GM21390 (cell line): ENCODE measurements at regions not wholly inside any gene's neighbourhood (a gene's known extent, or its start where the extent isn't known, plus 50 kb on each side); places are given as distances from the start of the nearest gene placed in this dataset.
"Not testable (repeated sequence)": the region's sequence is repeated elsewhere in the genome, so short reads cannot be mapped to it uniquely, and the experiment has no call there.

Source experiments
- ATAC-seq: cut with Tn5 transposase; IDR thresholded peaks from one replicate; pipeline ENCODE4 v1.9.1; 2021; ENCODE audit not compliant: unreplicated experiment

DNA sequence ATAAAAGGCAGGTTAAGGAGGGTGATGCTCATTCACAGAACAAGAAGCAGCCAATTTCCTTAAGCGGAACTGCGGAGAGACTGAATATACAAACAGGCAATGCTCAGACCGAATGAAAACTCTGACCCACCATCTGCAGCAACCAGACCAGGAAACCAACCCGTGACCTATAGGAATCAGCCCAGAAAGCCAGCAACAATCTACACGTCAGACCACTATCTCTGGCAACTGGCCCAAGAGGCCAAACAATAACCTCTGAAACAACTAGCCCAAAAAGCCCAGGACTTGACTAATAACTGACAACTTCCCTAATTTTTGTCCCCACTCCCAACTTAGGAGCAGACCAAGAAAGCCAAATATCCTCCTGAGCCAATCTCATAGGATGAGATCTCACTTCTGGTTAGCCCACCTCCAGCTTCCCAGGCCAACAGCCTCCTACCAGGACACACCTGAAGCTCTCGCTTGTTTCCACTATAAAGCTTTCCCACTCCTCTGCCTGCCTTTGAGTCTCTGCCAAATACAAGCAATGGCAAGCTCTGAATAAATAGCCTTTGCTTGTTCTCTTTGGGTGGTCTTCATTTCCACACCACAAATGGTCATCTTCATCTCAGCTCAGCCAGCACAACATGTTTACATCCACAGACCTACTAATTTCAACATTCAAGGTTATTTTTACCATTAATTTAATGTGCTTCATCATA, 168.5 kb downstream of the HSD17B3 start:
- no peak for ATAC-seq

- no peak for ATAC-seq
These were observed 170.2 kb downstream of the HSD17B3 start for GRCh38 chr9:96131825-96132224.

GRCh38 chr9:96130970-96131369, 171.0 kb downstream of the HSD17B3 start:
- no peak for ATAC-seq

- no peak for ATAC-seq
These were observed 172.2 kb downstream of the HSD17B3 start for GRCh38 chr9:96129747-96130146.

DNA sequence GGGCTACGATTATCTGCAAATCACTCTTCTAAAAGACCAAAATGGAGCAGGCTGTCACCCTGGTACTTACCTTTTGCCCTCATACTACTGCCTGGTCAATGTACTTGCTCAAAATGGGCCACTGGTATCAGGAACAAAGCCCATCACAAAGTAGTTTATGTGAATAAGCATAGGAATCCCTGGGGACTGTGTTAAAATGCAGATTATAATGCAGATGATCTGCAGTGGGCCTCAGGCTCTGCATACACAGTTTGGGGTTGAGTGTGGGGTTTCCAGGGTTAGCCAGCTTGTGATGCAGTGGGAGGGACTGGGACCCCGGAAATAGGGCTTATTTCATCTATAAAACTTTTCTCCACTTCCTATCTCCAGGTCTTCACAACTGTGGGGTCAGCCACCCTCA, 173.1 kb downstream of the HSD17B3 start:
- ATAC-seq: no peak

DNA sequence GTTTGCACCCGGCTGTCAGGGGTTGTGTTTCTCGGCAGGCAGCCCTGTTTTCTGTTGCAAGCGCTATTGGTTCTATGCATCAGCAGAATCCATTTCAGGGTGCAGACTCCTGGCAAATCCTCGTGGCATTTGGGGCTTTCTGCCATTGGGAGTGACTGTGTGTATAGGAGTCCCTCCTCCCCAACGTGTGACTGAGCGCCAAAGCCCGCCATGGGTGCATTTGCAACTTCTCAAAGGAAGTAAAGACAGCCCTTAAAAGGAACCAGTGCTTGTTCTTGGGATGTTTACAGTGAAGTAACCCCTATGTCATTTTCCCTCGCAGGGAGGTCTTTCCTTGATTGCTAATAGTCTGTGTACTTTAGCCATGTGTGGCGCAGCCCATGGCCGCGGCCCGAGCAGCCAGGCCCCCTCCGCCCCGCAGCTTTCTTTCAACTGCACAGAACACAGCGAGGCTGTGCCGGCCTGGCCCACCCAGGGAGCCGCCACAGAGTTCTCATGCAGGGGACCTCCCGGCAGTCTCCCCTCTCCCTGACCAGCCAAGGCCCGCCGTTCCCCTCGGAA, 175.6 kb downstream of the HSD17B3 start:
- ATAC-seq: no peak

DNA sequence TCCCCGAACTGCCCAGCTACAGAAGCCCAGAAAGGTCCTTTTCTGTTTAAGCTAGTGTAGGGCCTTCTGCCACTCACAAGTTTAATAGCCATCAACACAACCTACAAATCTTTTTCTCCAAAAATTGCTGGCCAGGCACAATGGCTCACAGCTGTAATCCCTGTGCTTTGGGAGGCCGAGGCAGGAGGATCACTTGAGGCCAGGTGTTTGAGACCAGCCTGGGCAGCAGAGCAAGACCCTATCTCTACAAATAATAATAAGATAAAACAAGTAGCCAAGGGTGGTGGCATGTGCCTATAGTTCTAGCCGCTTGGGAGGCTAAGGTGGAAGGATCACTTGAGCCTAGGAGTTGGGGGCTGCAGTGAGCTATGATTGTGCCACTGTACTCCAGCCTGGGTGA, 176.4 kb downstream of the HSD17B3 start:
- ATAC-seq: no peak

DNA sequence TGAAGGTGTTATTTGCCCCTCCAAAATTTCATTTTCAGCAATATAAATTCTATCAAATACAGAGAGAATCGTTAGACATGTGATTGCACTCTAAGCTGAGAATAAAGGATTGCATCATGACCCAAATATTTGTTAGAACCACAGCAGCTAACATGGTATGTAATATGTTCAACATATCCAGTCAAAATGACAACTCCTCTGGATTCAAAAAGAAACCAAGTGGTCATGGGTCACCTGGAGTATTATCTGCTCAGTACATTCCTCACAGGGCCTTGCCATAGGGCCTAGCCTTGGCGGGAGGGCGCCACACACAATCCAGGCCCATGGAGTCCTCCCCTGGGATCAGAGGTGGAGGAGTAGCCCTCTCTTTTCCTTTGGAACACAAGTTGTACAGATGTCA, 179.2 kb downstream of the HSD17B3 start:
- ATAC-seq: no peak

GRCh38 chr9:96122282-96122681, 179.7 kb downstream of the HSD17B3 start:
- no peak for ATAC-seq

- no peak for ATAC-seq
These were observed 180.8 kb downstream of the HSD17B3 start for GRCh38 chr9:96121136-96121535.

DNA sequence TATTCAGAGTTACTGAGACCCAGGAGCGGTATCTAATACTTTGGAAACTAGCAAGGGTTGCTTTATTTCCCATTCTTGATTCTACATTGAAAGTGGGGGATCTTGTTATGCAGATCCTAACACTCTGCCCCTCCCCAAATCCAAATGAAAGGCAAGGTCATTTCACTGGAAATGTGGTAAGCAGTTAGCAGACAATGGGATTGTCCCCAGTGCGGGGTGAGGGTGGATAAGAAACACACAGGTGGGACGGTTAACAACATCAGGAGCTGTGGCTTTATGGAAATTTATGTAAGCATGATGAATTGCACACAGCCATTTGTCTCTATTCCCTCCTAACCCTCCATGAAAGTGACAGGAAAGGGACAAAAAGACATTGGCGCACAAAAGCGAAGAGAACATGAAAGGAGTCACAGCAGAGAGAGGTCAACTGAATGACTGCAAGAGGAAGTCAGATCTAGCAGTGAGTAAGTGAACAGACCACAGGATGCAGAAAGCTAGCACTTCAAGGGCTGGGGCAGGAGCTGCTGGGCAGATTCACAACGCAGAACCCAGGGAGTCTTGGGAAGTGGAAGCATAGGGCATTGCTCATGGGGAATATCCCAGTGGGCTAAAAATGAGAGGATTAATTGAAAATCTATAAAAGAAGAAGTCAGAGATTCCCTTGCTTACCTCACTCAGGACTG, 184.4 kb downstream of the HSD17B3 start:
- ATAC-seq: no peak

DNA sequence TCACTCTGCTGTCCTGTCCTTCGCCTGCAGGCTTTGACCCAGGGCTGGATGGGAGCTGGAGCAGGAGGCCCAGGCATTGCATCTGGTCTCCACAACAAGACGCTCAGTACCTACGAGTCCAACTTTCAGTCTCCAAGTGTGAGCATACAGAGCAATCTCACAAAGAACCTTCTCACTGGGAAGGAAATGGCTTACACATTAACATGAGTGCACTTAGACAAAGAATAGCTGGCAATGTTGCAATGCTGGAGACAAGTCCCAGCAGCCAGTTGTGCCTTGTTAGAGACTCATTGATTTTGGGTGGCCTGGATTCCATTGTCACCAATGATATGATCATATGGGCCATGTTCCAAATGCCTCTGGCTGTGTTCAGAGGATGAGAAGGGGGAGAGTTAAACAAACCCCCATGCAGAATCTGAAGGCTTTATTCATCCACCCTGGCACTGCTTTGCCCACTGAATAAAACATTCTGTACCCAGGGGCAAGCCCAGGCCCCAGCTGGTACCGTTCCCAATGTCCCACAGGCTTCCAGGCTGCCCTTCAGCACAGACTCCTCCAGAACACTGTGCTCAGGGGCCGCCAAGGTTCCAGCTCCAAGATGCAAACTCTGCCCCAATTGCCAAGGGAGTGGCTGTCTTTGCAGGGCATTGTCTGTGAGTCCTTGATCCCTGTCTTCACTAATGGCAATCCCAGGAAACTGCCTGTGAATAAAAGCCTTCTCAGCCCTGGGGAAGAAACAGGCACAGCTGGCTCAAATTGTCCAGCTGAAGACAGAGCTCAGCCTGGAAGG, 185.5 kb downstream of the HSD17B3 start:
- ATAC-seq: no peak

- ATAC-seq: no peak
These were observed 186.1 kb downstream of the HSD17B3 start for GRCh38 chr9:96115836-96116235.

DNA sequence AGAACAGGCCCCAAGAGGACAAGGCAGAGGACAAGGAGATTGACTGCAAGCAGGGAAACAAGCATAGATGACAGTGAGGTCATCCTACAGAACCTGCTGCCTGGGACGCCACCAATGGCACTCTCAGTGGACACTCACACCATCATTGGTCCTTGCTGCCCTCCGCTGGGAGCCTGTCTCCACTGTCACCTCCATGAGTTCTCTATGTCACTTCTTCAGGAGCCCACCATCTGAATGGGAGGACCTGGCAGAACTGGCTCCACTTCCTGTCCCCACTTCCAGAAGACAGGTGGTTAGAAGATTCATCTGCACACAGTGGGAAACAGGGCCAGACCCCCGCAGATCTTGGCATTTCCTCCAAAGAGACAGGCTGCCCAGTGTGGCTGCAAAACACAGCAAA, 188.9 kb downstream of the HSD17B3 start:
- ATAC-seq: no peak

GRCh38 chr9:96109680-96110351, 192.2 kb downstream of the HSD17B3 start:
- ATAC-seq: no peak

GRCh38 chr9:96108691-96109380, 193.1 kb downstream of the HSD17B3 start:
- ATAC-seq: no peak

DNA sequence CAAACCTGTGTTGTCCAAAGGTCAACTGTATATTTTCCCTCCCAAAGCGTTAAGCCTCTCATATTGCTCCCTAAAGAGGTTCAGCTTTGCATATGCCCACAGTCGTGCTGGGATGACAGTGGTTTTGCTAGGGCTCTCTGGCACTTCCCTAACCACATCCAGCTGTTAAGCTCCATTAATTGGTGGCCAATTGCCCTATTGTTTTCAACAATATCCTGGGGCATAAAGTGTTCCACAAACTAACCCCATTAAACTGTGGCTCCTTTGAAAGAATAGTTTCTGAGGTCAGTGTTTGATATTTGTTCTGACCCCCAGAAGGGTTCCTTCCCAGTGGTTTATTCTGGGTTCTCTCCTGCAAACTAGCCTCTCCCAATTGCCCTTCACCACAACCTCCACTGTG, 194.5 kb downstream of the HSD17B3 start:
- no peak for ATAC-seq

GRCh38 chr9:96100385-96101300, 201.3 kb downstream of the HSD17B3 start:
- ATAC-seq: no peak

DNA sequence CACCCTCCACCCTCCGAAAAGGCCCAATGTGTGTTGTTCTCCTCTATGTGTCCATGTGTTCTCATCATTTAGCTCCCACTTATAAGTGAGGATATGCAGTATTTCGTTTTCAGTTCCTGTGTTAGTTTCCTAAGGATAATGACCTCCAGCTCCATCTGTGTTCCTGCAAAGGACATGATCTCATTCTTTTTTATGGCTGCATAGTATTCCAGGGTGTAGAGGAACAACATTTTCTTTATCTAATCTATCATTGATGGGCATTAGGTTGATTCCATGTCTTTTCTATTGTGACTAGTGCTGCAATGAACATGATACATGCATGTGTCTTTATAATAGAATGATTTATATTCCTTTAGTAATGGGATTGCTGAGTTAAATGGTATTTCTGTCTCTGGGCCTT, 211.3 kb downstream of the HSD17B3 start:
- not testable (repeated sequence) for ATAC-seq
